ENCODE measurements at regions not wholly inside any gene's neighbourhood (a gene's known extent, or its start where the extent isn't known, plus 50 kb on each side); places are given as distances from the start of the nearest gene placed in this dataset.

GRCh38 chr13:84831666-84832657 lies 949.7 kb upstream of the SLITRK1 start:
- Histone ChIP-seq H2AFZ (no peak overlapping the region), H3K9me2 (replicated peaks; ENCODE audit: insufficient read depth) (no peaks in the 10 kb centered on the region), H3K4me1 (ENCODE audit: insufficient read depth) (no peaks in the 10 kb centered on the region), H3K4me2 (no peak overlapping the region), H3K27ac (no peak overlapping the region), H3K9me3 (ENCODE audit: low read depth) (no peaks in the 10 kb centered on the region), H3K79me2 (no peaks in the 10 kb centered on the region), H4K20me1 (ENCODE audit: insufficient read depth, poor library complexity, severe bottlenecking) (no peaks in the 10 kb centered on the region), H3K27me3 (no peaks in the 10 kb centered on the region), H3K36me3 (replicated peaks; ENCODE audit: insufficient read depth, low read depth) (no peaks in the 10 kb centered on the region), H3K4me3 (no peak overlapping the region)
- 96% methylated on average over 27 of the region's 27 CpGs for WGBS (ENCODE audit: low lambda C conversion rate, missing lambda C conversion rate)
- no peak for DNase-seq (ENCODE audit: low spot score)
- TF ChIP-seq EZH2 (IDR thresholded peaks at IDR 0.05; ENCODE audit: borderline replicate concordance) = no peak

- no peaks in the 10 kb centered on the region for H3K4me1 ChIP-seq (ENCODE audit: insufficient read depth)
- H3K36me3 ChIP-seq (replicated peaks; ENCODE audit: insufficient read depth, low read depth) = no peaks in the 10 kb centered on the region
- H3K9me3 ChIP-seq (ENCODE audit: low read depth) = no peaks in the 10 kb centered on the region
- TF ChIP-seq EZH2phosphoT487 (IDR thresholded peaks at IDR 0.05; ENCODE audit: low read depth, severe bottlenecking, unreplicated experiment) = no peak
- no peak for TF ChIP-seq CTCF (IDR thresholded peaks at IDR 0.05; ENCODE audit: poor library complexity)
- no peak for TF ChIP-seq EZH2 (IDR thresholded peaks at IDR 0.05; ENCODE audit: borderline replicate concordance)
- H3K79me2 ChIP-seq = no peaks in the 10 kb centered on the region
- no peaks in the 10 kb centered on the region for H3K9me2 ChIP-seq (replicated peaks; ENCODE audit: insufficient read depth)
- no peak overlapping the region for H3K4me2 ChIP-seq
- no peak for DNase-seq (ENCODE audit: low spot score)
- no peak overlapping the region for H3K27ac ChIP-seq
- H3K4me3 ChIP-seq = no peak overlapping the region
- H4K20me1 ChIP-seq (ENCODE audit: insufficient read depth, poor library complexity, severe bottlenecking) = no peaks in the 10 kb centered on the region
- no peaks in the 10 kb centered on the region for H3K27me3 ChIP-seq
- H2AFZ ChIP-seq = no peak overlapping the region
- WGBS (ENCODE audit: low lambda C conversion rate, missing lambda C conversion rate) = 81% methylated on average over 1 of the region's 1 CpG
These were observed 941.3 kb upstream of the SLITRK1 start for GRCh38 chr13:84823528-84823927.

GRCh38 chr13:84821261-84821660 lies 939.0 kb upstream of the SLITRK1 start:
- H3K9me3 ChIP-seq (ENCODE audit: low read depth) = no peaks in the 10 kb centered on the region
- no peak overlapping the region for H3K4me3 ChIP-seq
- no peaks in the 10 kb centered on the region for H3K4me1 ChIP-seq (ENCODE audit: insufficient read depth)
- no peak overlapping the region for H2AFZ ChIP-seq
- no peak overlapping the region for H3K4me2 ChIP-seq
- H3K27me3 ChIP-seq = no peaks in the 10 kb centered on the region
- no peaks in the 10 kb centered on the region for H4K20me1 ChIP-seq (ENCODE audit: insufficient read depth, poor library complexity, severe bottlenecking)
- no peaks in the 10 kb centered on the region for H3K9me2 ChIP-seq (replicated peaks; ENCODE audit: insufficient read depth)
- no peak for TF ChIP-seq EZH2phosphoT487 (IDR thresholded peaks at IDR 0.05; ENCODE audit: low read depth, severe bottlenecking, unreplicated experiment)
- TF ChIP-seq EZH2 (IDR thresholded peaks at IDR 0.05; ENCODE audit: borderline replicate concordance) = no peak
- no peak for TF ChIP-seq CTCF (IDR thresholded peaks at IDR 0.05; ENCODE audit: poor library complexity)
- H3K27ac ChIP-seq = no peak overlapping the region
- DNase-seq (ENCODE audit: low spot score) = no peak
- no peaks in the 10 kb centered on the region for H3K79me2 ChIP-seq
- 46% methylated on average over 3 of the region's 3 CpGs for WGBS (ENCODE audit: low lambda C conversion rate, missing lambda C conversion rate)
- H3K36me3 ChIP-seq (replicated peaks; ENCODE audit: insufficient read depth, low read depth) = no peaks in the 10 kb centered on the region

GRCh38 chr13:84816567-84817105 lies 934.4 kb upstream of the SLITRK1 start:
- no peaks in the 10 kb centered on the region for H3K9me3 ChIP-seq (ENCODE audit: low read depth)
- no peak overlapping the region for H2AFZ ChIP-seq
- no peaks in the 10 kb centered on the region for H3K27me3 ChIP-seq
- H3K36me3 ChIP-seq (replicated peaks; ENCODE audit: insufficient read depth, low read depth) = no peaks in the 10 kb centered on the region
- H3K4me1 ChIP-seq (ENCODE audit: insufficient read depth) = no peaks in the 10 kb centered on the region
- H3K4me2 ChIP-seq = no peak overlapping the region
- H3K9me2 ChIP-seq (replicated peaks; ENCODE audit: insufficient read depth) = no peaks in the 10 kb centered on the region
- TF ChIP-seq EZH2 (IDR thresholded peaks at IDR 0.05; ENCODE audit: borderline replicate concordance) = no peak
- TF ChIP-seq EZH2phosphoT487 (IDR thresholded peaks at IDR 0.05; ENCODE audit: low read depth, severe bottlenecking, unreplicated experiment) = no peak
- TF ChIP-seq CTCF (IDR thresholded peaks at IDR 0.05; ENCODE audit: poor library complexity) = no peak
- 69% methylated on average over 4 of the region's 4 CpGs for WGBS (ENCODE audit: low lambda C conversion rate, missing lambda C conversion rate)
- H3K4me3 ChIP-seq = no peak overlapping the region
- no peak for DNase-seq (ENCODE audit: low spot score)
- H3K27ac ChIP-seq = no peak overlapping the region
- H3K79me2 ChIP-seq = no peaks in the 10 kb centered on the region
- no peaks in the 10 kb centered on the region for H4K20me1 ChIP-seq (ENCODE audit: insufficient read depth, poor library complexity, severe bottlenecking)
